ENCODE measurements at regions not wholly inside any gene's neighbourhood (a gene's known extent, or its start where the extent isn't known, plus 50 kb on each side); places are given as distances from the start of the nearest gene placed in this dataset.

- no TSS peak for BruUV-seq (replicated peaks)
- intact Hi-C loops (cut with micrococcal nuclease; ENCODE audit: unreplicated experiment), result no loop called here
- no peak for DNase-seq (ENCODE audit: low spot score)
- CTCF ChIA-PET, result no interaction called here
- TF ChIP-seq EZH2 (IDR thresholded peaks at IDR 0.05; ENCODE audit: borderline replicate concordance, low read depth, low read length, poor library complexity, severe bottlenecking), result no peak
- TF ChIP-seq CTCF (conservative IDR thresholded peaks at IDR 0.05; ENCODE audit: low read depth, low read length), result no peak
- no peaks in the 10 kb centered on the region for H3K4me1 ChIP-seq (ENCODE audit: insufficient read depth, low read length, poor library complexity, severe bottlenecking)
- no peaks in the 10 kb centered on the region for H3K36me3 ChIP-seq (ENCODE audit: insufficient read depth, low read length, poor library complexity, severe bottlenecking)
- H3K27ac ChIP-seq (ENCODE audit: low read depth, low read length, poor library complexity, severe bottlenecking), result no peak overlapping the region
- H3K27me3 ChIP-seq (replicated peaks; ENCODE audit: insufficient read depth, low read depth, low read length, poor library complexity), result no peaks in the 10 kb centered on the region
- H3K4me3 ChIP-seq (ENCODE audit: low read depth, low read length, poor library complexity, severe bottlenecking), result no peak overlapping the region
- H3K9me3 ChIP-seq (ENCODE audit: low read depth, low read length, poor library complexity, severe bottlenecking), result peaks cover 21% of the 10 kb centered on the region
- POLR2A ChIA-PET (ENCODE audit: low non-redundant PET), result no interaction called here
Observed at GRCh38 chr5:105530716-105531261, 1968.2 kb upstream of the NUDT12 start.

- Histone ChIP-seq H3K36me3 (ENCODE audit: insufficient read depth, low read length, poor library complexity, severe bottlenecking) (no peaks in the 10 kb centered on the region), H3K27me3 (replicated peaks; ENCODE audit: insufficient read depth, low read depth, low read length, poor library complexity) (no peaks in the 10 kb centered on the region), H3K9me3 (ENCODE audit: low read depth, low read length, poor library complexity, severe bottlenecking) (peaks cover 21% of the 10 kb centered on the region), H3K4me3 (ENCODE audit: low read depth, low read length, poor library complexity, severe bottlenecking) (no peak overlapping the region), H3K4me1 (ENCODE audit: insufficient read depth, low read length, poor library complexity, severe bottlenecking) (no peaks in the 10 kb centered on the region), H3K27ac (ENCODE audit: low read depth, low read length, poor library complexity, severe bottlenecking) (no peak overlapping the region)
- POLR2A ChIA-PET (ENCODE audit: low non-redundant PET), result no interaction called here
- TF ChIP-seq CTCF (conservative IDR thresholded peaks at IDR 0.05; ENCODE audit: low read depth, low read length), result no peak
- intact Hi-C loops (cut with micrococcal nuclease; ENCODE audit: unreplicated experiment), result no loop called here
- CTCF ChIA-PET, result no interaction called here
- DNase-seq (ENCODE audit: low spot score), result no peak
- BruUV-seq (replicated peaks), result no TSS peak
Observed at GRCh38 chr5:105529851-105530250, 1967.3 kb upstream of the NUDT12 start.

- Histone ChIP-seq H3K27me3 (replicated peaks; ENCODE audit: insufficient read depth, low read depth, low read length, poor library complexity) (no peaks in the 10 kb centered on the region), H3K9me3 (ENCODE audit: low read depth, low read length, poor library complexity, severe bottlenecking) (no peaks in the 10 kb centered on the region), H3K27ac (ENCODE audit: low read depth, low read length, poor library complexity, severe bottlenecking) (no peak overlapping the region), H3K4me1 (ENCODE audit: insufficient read depth, low read length, poor library complexity, severe bottlenecking) (no peaks in the 10 kb centered on the region), H3K36me3 (ENCODE audit: insufficient read depth, low read length, poor library complexity, severe bottlenecking) (no peaks in the 10 kb centered on the region), H3K4me3 (ENCODE audit: low read depth, low read length, poor library complexity, severe bottlenecking) (no peak overlapping the region)
- TF ChIP-seq EZH2 (IDR thresholded peaks at IDR 0.05; ENCODE audit: borderline replicate concordance, low read depth, low read length, poor library complexity, severe bottlenecking) (no peak), CTCF (conservative IDR thresholded peaks at IDR 0.05; ENCODE audit: low read depth, low read length) (no peak)
- POLR2A ChIA-PET (ENCODE audit: low non-redundant PET), result interaction anchor here (0.7 kb wide), 1 partner anchor 583 kb away, joined by 3 read pairs; no protein-coding TSS in a partner anchor
- peak; percentile 1 for DNase-seq (ENCODE audit: low spot score)
- CTCF ChIA-PET, result no interaction called here
- no TSS peak for BruUV-seq (replicated peaks)
- intact Hi-C loops (cut with micrococcal nuclease; ENCODE audit: unreplicated experiment), result no loop called here
Observed at GRCh38 chr5:105508519-105508918, 1945.9 kb upstream of the NUDT12 start.

All from A673 (cell line).